OCI-LY3 (cell line): ENCODE measurements at regions not wholly inside any gene's neighbourhood (a gene's known extent, or its start where the extent isn't known, plus 50 kb on each side); places are given as distances from the start of the nearest gene placed in this dataset.

Experiments
- H2AFZ ChIP-seq: fragments of 200-600, 300-600 bp; shearing (Covaris generic); 2 replicates; pipeline ENCODE4 v1.6.0; 2014; ENCODE audit warnings: antibody characterized with exemption, low read depth, low read length
- H3K27ac ChIP-seq: fragments of 200-600, 300-600 bp; sonication (generic); 2 replicates; pipeline ENCODE4 v1.5.1; 2014; ENCODE audit warnings: mild to moderate bottlenecking, low read length, moderate library complexity, mixed read lengths
- H3K27me3 ChIP-seq: fragments of 200-600, 300-600 bp; sonication (generic); 2 replicates; pipeline ENCODE4 v1.6.1; 2014; ENCODE audit warnings: low read depth, low read length, mixed read lengths
- H3K36me3 ChIP-seq: fragments of 200-600, 300-600 bp; sonication (generic); replicated peaks from 2 replicates; pipeline ENCODE3; 2014; ENCODE audit warnings: low read depth, low read length, mixed read lengths
- H3K4me1 ChIP-seq: fragments of 300-600, 200-600 bp; sonication (generic); 2 replicates; pipeline ENCODE4 v1.6.1; 2014; ENCODE audit warnings: low read length, mixed read lengths
- H3K4me2 ChIP-seq: fragments of 200-600, 300-600 bp; sonication (generic); 2 replicates; pipeline ENCODE4 v1.6.1; 2014; ENCODE audit warnings: low read length, mixed read lengths
- H3K4me3 ChIP-seq: fragments of 300-600, 200-600 bp; sonication (generic); 2 replicates; pipeline ENCODE4 v1.5.1; 2014; ENCODE audit warnings: antibody characterized with exemption, mild to moderate bottlenecking, low read length, moderate library complexity
- H3K79me2 ChIP-seq: fragments of 300-600, 200-600 bp; shearing (Covaris generic); 2 replicates; pipeline ENCODE4 v1.6.1; 2014; ENCODE audit warnings: mild to moderate bottlenecking, low read length, mixed read lengths
- H3K9ac ChIP-seq: fragments of 300-600, 200-600 bp; shearing (Covaris generic); 2 replicates; pipeline ENCODE4 v1.6.0; 2014; ENCODE audit warnings: mild to moderate bottlenecking, low read length, moderate library complexity
- H3K9me3 ChIP-seq: fragments of 200-600, 300-600 bp; shearing (Covaris generic); 2 replicates; pipeline ENCODE4 v1.6.1; 2014; ENCODE audit warnings: low read length, mixed read lengths; ENCODE audit not compliant: insufficient read depth
- H4K20me1 ChIP-seq: fragments of 200-600, 300-600 bp; sonication (generic); 2 replicates; pipeline ENCODE4 v1.6.1; 2016; ENCODE audit warnings: low read length, mixed read lengths; ENCODE audit not compliant: insufficient read depth
- EZH2phosphoT487 ChIP-seq: fragments of 200-600 bp; shearing (Covaris generic); IDR thresholded peaks from 2 replicates; pipeline ENCODE4 v1.6.1; 2018; ENCODE audit warnings: antibody characterized with exemption, mixed run types, low read depth
- TF ChIP-seq, protein P1 (sequence below): fragments of 200-600, 300-600 bp; sonication (generic); IDR thresholded peaks from 2 replicates; pipeline ENCODE4 v1.5.1; 2014; ENCODE audit warnings: antibody characterized with exemption, low read length, low read depth

DNA sequence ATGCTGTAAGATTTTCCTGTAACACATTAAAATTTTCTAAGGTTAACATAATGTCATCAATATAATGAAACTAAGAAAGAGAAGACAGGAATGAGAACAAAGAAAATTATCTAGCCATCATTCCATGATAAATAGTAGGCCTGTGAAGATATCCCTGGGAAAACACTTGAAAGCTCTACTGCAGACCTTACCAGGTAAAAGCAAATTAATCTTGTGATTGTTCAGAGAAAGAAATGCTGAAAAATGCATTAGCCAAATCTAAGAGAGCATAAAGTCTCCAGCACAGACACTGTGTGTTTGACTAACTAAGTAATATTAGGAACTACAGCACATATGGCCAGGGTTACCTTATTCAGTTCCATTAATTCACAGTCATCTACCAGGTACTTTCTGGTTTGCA, 628.3 kb upstream of the GRAMD2B start:
- Histone ChIP-seq H3K36me3 (no peaks in the 10 kb centered on the region), H3K9ac (no peak overlapping the region), H3K4me3 (no peak overlapping the region), H3K79me2 (no peaks in the 10 kb centered on the region), H3K4me1 (no peaks in the 10 kb centered on the region), H3K27ac (no peak overlapping the region), H3K4me2 (no peak overlapping the region), H3K27me3 (no peaks in the 10 kb centered on the region), H4K20me1 (no peaks in the 10 kb centered on the region), H3K9me3 (no peaks in the 10 kb centered on the region), H2AFZ (no peak overlapping the region)
- TF ChIP-seq, protein P1, sequence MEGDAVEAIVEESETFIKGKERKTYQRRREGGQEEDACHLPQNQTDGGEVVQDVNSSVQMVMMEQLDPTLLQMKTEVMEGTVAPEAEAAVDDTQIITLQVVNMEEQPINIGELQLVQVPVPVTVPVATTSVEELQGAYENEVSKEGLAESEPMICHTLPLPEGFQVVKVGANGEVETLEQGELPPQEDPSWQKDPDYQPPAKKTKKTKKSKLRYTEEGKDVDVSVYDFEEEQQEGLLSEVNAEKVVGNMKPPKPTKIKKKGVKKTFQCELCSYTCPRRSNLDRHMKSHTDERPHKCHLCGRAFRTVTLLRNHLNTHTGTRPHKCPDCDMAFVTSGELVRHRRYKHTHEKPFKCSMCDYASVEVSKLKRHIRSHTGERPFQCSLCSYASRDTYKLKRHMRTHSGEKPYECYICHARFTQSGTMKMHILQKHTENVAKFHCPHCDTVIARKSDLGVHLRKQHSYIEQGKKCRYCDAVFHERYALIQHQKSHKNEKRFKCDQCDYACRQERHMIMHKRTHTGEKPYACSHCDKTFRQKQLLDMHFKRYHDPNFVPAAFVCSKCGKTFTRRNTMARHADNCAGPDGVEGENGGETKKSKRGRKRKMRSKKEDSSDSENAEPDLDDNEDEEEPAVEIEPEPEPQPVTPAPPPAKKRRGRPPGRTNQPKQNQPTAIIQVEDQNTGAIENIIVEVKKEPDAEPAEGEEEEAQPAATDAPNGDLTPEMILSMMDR: no peak
- no peak for TF ChIP-seq EZH2phosphoT487

DNA sequence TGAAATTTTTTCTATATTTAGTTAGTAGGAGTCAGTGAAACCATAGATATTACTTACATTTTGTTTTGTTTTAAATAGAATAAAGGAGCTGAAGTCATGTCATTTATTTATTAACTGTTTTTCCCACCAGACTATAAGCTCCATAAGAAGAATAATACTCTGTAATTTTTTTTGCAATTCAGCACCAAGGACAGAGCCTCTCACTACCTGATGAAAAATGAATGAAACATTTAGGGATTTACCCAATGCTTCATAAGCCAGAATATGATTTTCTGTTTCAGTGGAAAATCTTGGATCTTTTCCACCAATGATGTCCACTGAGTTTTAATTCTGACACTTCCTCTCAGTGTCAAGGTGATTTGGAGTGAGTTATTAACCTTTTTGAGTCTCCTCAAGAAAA, 624.9 kb upstream of the GRAMD2B start:
- Histone ChIP-seq H3K4me3 (no peak overlapping the region), H3K27ac (no peak overlapping the region), H3K4me2 (no peak overlapping the region), H2AFZ (no peak overlapping the region), H3K36me3 (no peaks in the 10 kb centered on the region), H3K4me1 (no peaks in the 10 kb centered on the region), H3K79me2 (no peaks in the 10 kb centered on the region), H3K27me3 (no peaks in the 10 kb centered on the region), H4K20me1 (no peaks in the 10 kb centered on the region), H3K9ac (no peak overlapping the region), H3K9me3 (no peaks in the 10 kb centered on the region)
- TF ChIP-seq EZH2phosphoT487: no peak
- TF ChIP-seq, protein P1: no peak

DNA sequence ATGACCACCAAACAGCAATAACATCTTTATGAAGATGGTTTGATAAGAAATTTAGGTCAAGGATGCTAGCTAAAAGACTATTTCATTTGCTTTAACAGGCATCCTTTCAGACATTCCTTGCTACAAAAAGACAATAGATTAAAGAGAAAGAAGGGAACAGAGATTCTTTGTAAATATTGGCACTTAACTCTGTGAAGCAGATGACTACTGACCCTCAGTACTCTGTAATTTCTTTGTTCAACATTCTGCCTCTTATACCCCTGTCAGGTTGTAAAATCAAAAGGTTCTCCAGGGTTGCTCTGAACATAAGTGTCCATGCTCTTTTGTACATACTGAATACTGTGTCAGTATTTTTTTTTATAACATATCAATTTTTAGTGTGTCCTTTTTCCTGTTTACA, 610.6 kb upstream of the GRAMD2B start:
- H4K20me1 ChIP-seq: no peaks in the 10 kb centered on the region
- no peaks in the 10 kb centered on the region for H3K79me2 ChIP-seq
- TF ChIP-seq, protein P1: no peak
- TF ChIP-seq EZH2phosphoT487: no peak
- no peak overlapping the region for H3K4me3 ChIP-seq
- H3K4me2 ChIP-seq: no peak overlapping the region
- no peaks in the 10 kb centered on the region for H3K36me3 ChIP-seq
- H2AFZ ChIP-seq: no peak overlapping the region
- no peak overlapping the region for H3K27ac ChIP-seq
- no peaks in the 10 kb centered on the region for H3K4me1 ChIP-seq
- H3K27me3 ChIP-seq: no peaks in the 10 kb centered on the region
- no peak overlapping the region for H3K9ac ChIP-seq
- no peaks in the 10 kb centered on the region for H3K9me3 ChIP-seq

DNA sequence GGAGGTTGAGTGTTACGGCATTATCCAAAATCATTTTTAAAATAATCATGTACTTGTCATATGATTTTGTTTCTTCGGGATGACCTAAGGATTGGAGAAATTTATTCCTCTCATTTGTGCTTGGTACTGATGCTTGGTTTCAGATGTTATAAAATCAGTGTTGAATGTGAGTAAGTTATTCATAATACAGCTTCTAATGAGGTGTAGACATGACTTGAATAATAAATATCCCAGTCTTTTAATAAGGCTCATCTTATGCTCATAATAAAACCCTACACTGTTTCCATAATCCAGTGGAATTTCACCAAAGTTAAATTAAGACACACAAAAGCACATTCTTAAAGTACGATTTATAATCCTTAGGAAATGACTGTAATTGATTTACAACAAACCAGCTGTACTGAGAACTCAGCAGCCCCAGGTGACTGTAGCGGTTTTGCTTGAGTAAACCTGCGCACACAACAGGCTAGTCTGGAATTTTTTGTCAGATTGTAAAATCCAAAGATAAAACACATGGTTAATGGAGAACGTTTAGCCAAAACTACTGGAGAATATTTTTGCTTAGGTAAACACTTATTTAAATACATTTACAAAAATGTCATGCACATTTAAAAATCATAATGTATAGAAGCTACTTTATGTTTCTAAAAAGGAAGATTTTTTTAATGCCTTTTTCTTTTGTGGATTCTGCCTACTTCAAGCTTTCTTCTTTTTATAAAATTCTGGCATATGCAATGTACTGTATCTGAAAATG, 609.8 kb upstream of the GRAMD2B start:
- Histone ChIP-seq H4K20me1 (no peaks in the 10 kb centered on the region), H3K36me3 (no peaks in the 10 kb centered on the region), H2AFZ (no peak overlapping the region), H3K9ac (no peak overlapping the region), H3K27me3 (no peaks in the 10 kb centered on the region), H3K4me3 (no peak overlapping the region), H3K79me2 (no peaks in the 10 kb centered on the region), H3K4me1 (no peaks in the 10 kb centered on the region), H3K27ac (no peak overlapping the region), H3K4me2 (no peak overlapping the region), H3K9me3 (no peaks in the 10 kb centered on the region)
- TF ChIP-seq EZH2phosphoT487: no peak
- TF ChIP-seq, protein P1: no peak
